Fibroblast of the aortic adventitia (primary cell): ENCODE measurements at regions not wholly inside any gene's neighbourhood (a gene's known extent, or its start where the extent isn't known, plus 50 kb on each side); places are given as distances from the start of the nearest gene placed in this dataset.

Source experiments
- DNase-seq: peaks from one replicate; pipeline ENCODE4 v3.0.0-alpha.2; 2010; ENCODE audit warnings: low read depth
- H3K4me3 ChIP-seq: 2 replicates; pipeline ENCODE4 v1.5.1; 2011; ENCODE audit warnings: low read depth, mild to moderate bottlenecking, control low read depth, low read length, moderate library complexity
- CTCF ChIP-seq: IDR thresholded peaks from 2 replicates; pipeline ENCODE4 v1.5.1; 2011; ENCODE audit warnings: mild to moderate bottlenecking, low read length, control low read depth, inconsistent platforms; ENCODE audit not compliant: insufficient read depth

GRCh38 chr6:14652536-14652935, 535.0 kb downstream of the CD83 start:
- TF ChIP-seq CTCF: no peak
- no peak for DNase-seq
- no peak overlapping the region for H3K4me3 ChIP-seq

GRCh38 chr6:14655201-14656061, 537.9 kb downstream of the CD83 start:
- no peak for TF ChIP-seq CTCF
- no peak for DNase-seq
- no peak overlapping the region for H3K4me3 ChIP-seq

GRCh38 chr6:14656078-14656521, 538.5 kb downstream of the CD83 start:
- TF ChIP-seq CTCF: no peak

DNA sequence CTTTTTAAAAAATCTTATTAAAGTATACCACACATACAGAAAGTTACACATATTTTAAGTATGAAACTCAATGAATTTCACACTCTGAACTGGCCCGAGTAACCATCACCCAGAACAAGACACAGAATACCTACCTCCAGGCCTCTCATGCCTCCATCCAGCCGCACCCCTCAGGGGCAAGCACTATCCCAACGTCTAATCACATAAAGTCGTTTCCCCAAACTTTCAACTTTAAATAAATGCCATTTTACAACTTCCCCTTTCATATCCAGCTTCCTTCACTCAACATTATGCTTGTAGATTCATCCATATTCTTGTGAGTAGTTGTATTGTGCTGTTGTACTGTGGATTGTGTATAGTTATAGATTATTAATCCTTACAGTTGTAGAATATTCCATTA, 539.1 kb downstream of the CD83 start:
- no peak overlapping the region for H3K4me3 ChIP-seq
- DNase-seq: no peak
- no peak for TF ChIP-seq CTCF

More at GRCh38 chr6:14656078-14656521, 538.5 kb downstream of the CD83 start:
- DNase-seq: no peak
- H3K4me3 ChIP-seq: no peak overlapping the region

DNA sequence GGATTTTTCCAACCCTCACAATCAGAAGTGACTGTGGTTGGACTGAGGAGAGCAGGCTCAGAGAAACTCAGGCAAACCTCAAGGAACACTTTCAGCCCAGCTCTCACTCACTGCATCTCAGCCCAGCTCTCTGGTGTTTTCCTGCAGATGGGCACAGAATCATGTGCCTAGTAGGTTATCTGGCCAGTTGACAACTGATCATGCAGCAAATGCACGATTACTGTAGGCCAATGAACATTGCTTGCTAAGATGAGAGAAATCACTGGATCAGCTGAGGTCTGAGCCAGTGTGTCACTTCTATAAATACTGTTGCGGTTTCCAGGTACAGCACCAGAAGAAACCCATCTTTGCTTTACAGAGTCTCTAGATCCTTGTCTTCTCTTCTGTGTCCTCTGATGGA, 540.5 kb downstream of the CD83 start:
- TF ChIP-seq CTCF: no peak
- H3K4me3 ChIP-seq: no peak overlapping the region
- DNase-seq: no peak

DNA sequence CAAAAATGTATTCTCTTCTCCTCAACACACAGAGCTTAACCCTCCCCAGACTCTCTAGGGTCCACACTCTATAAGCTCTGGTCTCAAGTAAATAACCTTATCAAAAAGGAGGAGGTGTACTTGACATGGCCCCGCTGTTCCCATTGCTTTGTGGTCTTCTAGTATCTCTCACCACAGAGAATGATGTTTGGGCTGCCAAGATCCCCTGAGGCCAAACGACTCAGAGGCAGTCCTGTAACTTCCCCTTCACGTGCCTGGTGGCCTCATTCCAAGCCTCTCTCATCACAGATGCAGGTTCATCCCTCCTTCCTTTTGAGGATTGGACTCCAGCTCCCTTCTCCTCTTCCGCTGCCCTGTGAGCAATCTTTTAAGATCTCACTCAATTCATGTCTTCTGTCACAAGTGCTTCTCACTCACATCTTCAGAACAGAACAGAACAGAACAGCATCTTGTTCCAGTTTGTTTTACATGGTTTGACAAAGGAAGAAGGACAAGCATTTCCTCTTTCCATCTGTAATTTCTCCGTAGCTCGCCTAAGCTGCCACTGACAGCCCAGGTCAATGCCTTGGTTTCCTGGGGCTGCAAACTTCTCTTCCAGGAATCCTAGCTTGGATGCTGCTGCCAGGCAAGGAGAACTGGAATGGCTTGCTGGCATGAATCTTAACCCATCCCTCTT, 541.5 kb downstream of the CD83 start:
- peak; percentile 35 for DNase-seq
- no peak overlapping the region for H3K4me3 ChIP-seq
- no peak for TF ChIP-seq CTCF
